HG03521 (cell line): ENCODE measurements at regions not wholly inside any gene's neighbourhood (a gene's known extent, or its start where the extent isn't known, plus 50 kb on each side); places are given as distances from the start of the nearest gene placed in this dataset.

Source experiments
- ATAC-seq: cut with Tn5 transposase; IDR thresholded peaks from one replicate; pipeline ENCODE4 v1.9.1; 2021; ENCODE audit warnings: mild to moderate bottlenecking, moderate library complexity; ENCODE audit not compliant: unreplicated experiment

DNA sequence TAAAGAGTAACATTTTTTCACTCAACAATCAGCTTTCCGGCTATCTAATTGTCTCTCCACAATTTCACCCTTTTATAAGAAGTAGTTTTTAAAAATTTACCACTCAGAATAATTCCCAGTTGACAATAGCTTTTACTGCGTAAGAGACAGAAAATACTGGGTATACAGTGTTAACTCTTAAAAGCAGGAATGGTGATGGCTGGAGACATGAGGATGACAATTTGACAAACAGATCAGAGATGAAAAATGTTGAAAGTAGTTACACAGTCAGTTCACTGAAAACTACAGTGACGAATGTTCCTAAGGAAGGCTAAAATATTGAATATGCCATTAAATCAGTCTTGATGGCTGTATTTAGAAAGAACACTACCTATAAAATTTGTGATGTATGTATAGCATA lies 1146.8 kb upstream of the B3GALT2 start:
- ATAC-seq = no peak

DNA sequence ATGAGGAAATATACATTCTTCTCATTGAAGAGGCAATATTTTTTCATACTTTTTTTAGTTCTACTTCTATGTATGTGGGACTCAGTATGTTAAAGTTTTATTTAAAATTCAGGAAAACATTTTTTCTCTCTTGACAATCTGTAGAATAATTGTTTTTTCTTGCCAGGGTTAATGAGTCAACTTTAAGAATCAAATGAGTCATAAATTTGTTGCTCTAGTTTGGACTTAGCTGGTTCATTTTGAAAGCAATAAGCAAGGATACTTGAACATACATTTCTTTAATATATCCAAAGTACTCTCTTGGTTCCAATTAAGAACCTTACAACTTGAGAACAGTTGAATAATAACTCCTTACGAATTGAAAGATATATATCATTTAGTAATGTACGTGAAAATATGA lies 1145.3 kb upstream of the B3GALT2 start:
- ATAC-seq = no peak

DNA sequence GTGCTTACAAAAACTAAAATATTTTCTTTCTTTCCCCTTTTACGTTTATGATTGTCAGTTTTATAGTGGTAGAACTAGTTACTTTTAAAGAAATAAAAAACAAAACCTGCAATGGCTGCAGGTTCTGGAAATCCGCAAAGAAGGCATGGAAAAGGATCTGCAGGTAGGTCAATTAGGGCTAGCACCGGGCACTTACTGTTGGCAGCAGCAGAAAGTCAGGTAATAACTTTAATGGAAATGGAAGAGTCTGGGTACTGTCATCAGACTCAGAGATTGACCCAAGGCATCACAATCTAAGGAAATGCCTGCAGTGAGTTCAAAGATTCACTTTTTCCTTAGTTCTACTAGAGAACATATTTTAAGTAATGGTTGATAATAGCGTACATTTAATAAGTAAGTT lies 1136.3 kb upstream of the B3GALT2 start:
- ATAC-seq = no peak

DNA sequence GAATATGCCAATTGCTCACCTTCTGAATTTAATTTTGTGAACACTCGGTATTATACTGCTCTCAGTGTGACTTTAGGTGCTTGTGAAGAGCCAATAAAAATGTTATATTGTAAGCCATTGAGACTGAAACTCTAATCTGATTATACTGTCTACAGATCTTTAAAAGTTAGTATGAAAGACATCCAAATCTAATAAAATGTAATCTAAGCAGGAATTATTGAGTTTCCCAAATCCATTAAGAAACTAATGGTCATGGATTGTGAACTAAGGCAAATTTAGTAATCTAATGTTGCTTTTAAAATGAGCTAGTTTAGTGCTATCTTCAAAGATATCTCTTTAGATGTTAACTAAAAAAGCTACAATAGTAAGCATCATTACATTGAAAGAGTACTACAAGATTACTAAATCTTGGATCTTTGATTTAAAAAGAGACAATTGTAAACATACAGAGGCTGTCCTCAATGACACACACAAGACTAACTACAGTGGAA lies 1132.4 kb upstream of the B3GALT2 start:
- ATAC-seq = no peak

DNA sequence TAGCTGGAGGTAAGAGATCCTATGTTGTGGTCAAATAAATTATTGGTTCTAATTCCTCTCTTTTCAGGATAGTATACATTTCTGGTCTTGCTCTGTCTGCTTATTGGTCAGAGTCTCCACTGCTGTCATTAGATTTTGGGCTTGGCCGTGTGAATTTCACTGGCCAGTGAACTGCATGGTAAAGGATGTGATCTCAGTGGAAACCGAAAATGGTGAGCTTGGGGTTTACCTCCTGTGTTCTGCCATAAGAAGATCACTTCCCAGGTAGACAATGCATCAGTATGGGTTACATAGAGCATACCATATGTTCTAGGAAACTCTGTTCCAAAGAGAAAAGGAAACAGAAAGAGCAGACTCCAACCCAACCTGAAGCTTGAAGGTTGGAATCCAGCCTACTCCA lies 1123.3 kb upstream of the B3GALT2 start:
- ATAC-seq = no peak

DNA sequence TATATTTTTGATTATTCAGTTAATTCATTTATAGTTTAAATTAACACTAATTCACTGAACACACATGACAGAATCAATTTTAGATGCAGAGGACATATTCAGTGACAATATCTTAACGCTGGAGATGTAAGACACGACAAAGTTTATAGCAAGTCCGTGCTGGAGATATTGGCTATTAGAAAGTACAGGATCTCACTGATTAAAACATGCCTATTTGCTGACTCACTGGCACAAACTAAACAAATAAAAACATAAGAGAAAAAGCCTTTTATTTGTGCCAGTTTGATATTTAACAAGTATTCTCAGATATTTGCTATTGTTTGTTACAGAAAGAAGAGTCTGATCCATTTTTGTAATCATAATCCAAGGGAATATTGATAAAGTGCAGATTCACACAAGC lies 1122.9 kb upstream of the B3GALT2 start:
- ATAC-seq = no peak

DNA sequence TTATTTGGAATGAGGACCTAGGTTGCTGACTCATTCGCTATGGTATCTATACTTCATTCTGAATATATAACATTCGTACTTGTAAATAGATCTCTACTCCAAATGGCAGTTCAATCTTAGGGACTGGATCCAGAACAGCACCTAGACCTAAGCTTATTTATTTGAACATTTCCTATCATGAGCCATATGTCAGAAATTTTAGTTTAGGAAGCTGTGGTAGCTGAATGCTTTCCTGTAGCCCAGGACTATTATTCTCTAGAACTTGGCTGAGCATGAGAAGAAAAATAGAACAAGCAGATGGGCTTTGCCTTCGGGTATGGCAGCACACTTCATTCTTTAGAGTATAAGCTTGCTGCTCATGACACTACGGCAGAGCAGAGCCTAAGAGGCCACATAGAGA lies 1114.4 kb upstream of the B3GALT2 start:
- no peak for ATAC-seq

DNA sequence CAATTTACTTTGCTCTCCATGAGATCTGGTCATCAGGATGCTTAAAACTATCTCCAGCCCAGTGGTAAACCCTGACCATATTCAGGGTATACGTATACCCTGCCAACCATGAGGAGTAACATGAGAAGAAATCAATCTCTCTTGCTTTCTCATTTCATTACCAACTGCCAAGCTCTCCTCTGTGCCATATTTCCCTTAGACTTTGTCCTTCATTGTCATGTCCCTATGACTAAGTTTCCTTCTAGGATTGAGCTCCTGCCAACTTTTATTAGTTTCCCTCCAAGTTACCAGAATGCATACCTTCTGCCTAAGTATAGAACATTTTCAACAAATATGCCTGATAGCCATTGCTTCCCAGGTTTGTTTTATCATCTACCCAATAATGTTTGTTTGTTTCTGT lies 1113.9 kb upstream of the B3GALT2 start:
- ATAC-seq = no peak

DNA sequence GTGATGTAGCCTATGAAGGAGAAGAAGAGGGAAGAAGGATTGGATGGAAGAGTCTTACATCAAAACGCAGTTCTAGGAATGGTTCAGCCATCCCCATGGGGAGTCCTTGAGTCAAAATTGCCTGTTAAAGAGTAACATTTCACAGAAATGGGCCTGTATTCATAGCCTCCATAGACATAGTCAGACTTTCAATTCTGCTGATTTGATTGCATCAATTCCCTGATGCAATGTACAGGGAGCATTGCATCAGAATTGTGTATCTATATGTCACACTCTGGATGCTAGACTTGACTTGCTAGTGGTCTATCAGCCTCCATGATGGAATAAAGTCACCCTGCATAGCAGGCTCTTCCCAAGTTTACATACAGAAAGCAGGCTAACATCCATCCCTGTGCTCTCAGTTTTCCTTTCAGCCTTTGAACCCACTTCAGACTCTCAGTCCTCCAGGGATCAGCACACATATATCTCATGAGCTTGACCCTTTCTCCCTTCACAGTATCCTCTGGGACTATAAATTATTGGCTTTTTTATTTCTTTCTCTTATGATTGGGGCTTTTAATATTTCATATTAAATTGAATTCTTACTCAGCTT lies 1111.7 kb upstream of the B3GALT2 start:
- ATAC-seq = no peak

DNA sequence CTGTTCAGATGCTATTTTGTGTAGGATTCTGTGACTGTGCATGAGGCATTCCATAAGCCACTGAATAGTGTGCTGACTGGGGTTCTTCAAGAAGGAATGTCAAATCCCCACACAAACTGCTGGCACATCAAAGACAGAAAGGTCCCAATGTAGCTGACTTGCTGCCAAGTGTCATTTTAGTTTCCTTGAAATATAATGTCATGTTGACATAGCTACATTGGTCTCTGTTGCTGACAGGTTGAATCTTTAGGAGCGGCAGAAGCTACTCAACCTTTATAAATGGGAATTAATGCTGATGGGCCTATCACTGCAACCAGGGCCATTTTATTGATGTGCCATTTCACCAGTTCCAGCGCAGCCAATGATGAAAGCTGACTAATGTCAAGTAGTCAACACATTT lies 1110.7 kb upstream of the B3GALT2 start:
- ATAC-seq = no peak

DNA sequence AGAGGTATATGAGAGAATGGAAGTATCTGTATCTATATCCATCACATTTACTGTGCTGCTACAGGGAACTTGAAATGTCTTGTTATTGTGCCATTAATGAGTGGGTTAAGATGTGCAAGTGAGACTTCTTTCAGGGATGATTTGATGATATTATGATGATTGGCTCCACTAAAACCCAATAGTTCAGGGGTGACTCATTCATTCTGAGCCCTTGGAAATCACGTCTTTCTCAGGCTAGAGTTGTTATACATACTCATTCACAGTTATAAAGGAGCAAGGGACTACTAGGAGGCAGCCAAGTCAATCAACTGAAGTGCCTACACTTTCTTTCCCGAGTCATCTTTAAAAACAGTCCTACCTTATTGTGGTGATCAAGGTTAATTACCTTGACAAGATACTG lies 1109.8 kb upstream of the B3GALT2 start:
- no peak for ATAC-seq

DNA sequence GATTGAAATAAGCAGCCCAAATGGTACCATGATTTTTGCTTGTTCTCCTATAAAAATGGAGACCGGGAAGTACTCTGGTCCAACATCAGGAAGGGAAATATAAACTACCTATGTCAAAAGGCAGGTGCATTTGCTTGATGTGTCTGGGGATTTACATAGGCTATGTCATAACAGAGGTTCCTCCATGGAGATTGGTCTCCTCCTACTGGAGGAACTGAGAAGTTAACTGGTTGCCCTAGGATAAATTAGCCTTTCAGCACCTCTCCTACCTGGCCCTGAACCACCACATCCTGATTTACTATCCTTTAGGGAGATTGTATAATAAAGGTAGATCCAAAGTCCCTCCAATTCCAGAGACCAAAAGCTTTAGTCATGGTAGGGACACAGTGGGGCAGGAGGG lies 1109.3 kb upstream of the B3GALT2 start:
- peak; percentile 89 for ATAC-seq

DNA sequence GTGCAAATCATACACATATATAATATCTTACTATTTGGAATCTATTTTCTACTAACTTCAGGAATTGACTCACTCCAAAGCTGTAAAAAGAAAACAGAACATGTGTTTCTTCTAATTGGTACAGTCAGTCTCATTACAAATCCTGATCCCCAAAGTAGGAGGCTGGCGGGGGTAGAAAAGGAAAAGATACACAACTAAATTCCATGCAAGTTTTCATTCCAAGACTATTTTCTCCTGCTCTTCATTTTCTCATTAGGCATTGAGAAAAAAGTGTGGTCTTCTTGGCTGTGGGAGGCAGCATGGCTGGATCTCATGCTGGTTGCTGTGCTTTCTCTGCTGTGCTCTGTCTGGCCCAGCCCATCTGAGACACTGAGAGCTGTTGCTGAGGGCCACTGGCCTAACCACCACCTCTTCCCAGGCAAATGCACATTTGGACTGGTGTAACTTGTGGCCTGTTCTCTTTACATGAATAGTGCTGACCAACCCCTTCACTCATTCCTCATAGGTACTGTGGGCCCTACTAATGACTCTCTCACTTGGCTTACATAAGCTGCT lies 1107.5 kb upstream of the B3GALT2 start:
- no peak for ATAC-seq

DNA sequence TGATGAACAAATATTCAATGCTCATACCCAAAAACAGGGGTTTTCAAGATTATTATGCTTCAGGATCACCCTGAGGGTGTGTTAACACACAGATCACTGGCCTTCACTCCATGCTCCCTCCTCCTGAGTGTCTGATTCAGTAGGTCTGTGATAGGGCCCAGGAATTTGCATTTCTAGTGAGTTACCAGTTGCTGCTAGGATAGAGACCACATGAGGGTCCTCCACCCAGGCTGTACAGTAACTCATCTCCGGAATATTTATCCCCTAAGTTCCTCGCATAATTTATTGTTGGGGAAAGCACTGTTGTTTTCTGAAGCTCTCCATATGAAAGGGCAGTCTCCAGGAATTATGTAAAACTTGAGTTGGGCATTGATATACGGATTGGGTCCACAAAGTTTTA lies 1106.6 kb upstream of the B3GALT2 start:
- no peak for ATAC-seq

DNA sequence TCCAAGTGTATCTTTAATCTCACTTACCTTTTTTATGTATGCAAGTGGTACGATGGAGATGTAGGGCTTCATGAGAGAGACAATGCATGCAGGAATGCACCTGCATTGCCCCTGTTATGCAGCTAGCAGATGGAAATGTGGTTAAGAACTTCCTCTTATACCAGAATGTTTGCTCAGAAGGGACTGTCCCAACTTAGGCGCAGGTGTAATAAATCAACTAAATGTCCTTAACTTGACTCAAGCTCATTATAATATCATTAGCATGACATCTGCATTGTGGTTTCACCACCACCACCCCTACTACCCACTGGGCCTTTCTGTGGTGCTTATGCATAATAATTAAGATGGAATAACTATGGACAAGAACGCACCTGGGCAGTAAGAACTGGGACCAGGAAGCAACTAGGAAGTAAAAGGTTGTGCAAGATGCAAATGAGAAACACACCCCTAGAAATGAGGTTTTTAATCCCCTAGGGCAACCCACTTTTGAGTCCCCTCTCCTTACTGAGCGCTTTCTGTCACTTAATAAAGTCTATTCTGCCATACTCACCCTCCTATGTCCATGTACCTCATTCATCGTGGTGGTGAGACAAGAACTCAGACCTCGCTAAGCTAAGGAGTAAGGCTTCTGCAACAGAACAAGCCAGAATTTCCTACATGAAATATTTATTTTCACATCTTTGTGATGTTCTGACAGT lies 1103.3 kb upstream of the B3GALT2 start:
- peak; percentile 94 for ATAC-seq

DNA sequence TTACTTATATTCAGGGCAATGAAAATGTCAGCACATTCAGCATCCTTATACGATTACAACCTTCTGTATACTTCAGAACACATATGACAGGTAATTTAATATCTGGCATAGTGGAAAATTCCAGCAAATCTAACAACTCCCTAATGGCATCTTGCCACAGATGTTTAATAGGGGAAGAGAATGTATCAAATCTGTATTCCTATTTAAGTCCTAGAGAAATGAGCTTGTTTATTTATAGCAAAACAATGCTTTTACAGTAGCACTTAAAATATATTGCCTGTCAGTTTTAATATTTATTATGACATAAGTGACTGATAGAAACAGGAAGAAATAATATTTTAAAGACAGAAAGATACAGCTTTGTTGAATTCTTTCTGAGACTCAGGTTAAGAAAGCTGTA lies 1101.8 kb upstream of the B3GALT2 start:
- no peak for ATAC-seq

DNA sequence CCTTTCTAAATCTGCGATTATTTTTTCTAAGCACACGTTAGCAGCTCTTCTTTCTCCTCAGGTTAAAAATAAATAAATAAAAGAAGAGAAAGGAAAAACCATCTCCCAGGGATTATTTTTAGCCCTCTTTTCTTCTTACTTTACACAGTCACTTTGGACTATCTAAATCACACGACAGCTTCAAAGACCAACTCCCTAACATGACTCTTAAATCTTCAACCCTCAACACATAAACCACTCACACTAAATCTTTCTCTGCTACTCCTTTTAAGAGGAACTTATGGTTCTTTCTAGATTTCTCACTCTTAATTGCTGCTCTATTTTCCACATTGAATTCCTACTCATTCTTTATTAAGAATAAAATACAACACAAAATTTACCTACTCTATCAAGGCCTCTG lies 1095.0 kb upstream of the B3GALT2 start:
- ATAC-seq = no peak

DNA sequence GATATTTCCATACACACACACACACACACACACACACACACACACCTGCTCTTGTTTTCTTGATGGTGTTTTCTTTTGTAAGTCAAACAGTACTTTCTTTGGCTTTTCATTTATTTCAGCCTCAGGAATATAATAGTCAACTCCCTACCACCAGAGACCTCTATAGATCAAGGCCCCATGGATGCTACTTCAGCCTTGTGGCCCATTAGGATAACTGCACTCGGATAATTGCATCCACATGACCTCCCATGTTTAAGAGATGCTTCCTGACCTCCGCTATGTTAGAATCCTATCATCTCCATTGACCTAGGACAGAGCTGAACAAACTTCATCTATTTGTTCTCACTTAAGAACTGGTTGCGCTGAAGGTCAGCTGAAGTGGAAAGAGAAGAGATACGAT lies 1094.0 kb upstream of the B3GALT2 start:
- no peak for ATAC-seq

DNA sequence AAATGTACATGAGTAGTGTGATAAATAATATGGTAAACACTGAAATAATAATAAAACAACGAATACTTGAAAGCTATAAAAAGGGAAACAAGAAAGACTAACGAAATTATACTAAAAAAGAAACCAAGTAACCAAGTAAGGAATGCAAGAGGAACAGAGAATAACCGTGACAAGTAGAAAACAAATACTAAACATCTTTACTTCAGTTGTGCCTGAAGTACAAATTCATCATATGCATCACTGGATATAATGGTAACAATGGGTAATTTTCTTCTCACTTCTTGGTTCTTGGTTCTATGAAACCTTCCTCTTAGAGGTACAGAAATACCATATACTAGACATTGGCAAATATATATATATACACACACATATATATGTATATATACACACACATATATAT lies 1093.6 kb upstream of the B3GALT2 start:
- ATAC-seq = peak; percentile 76

DNA sequence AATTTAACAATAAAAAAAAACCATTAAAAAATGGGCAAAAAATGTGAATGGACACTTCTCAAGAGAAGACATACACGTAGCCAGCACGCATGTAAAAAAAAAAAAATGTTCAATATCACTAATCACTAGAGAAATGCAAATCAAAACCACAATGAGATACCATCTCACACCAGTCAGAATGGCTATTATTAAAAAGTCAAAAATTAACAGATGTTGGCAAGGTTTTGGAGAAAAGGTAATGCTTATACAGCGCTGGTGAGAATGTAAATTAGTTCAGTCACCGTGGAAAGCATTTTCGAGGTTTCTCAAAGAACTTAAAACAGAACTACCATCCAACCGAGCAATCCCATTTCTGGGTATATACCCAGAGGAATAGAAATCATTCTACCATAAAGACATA lies 1091.5 kb upstream of the B3GALT2 start:
- no peak for ATAC-seq

DNA sequence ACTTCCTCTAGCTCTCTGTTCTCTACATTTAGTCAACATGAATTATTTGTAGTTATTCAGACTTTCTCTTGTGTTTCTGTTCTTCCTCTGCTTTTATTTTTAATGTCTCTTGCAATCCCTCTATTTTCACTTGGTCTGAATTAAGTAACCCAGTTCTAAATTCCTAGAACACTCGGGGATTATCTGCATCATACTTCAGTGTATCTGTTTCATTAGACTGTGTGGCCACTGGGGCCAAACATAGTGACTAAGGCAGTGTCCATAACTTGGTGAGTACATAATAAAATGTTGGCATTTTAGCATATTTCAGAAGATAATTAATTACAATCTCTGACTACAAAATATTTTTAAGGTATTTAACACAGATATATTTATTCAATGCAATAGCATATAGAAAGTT lies 1087.2 kb upstream of the B3GALT2 start:
- ATAC-seq = no peak

DNA sequence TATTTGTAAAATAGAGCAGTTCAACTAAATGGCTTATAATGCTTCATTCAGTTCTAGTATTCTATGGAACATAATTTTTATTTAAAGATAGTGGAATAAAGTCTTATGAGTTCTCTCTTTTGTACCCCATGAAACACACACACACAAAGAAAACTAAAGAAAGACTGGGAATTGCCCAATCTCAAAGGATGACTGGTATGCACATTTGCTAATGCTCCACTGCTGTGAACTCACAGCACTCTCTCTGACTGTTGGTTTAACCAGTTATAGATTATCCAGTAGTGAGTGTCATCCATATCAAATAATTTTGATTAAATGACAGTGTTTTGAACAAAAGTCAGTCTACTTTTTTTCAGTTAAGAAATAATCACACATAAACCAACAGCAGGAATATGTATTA lies 1082.4 kb upstream of the B3GALT2 start:
- ATAC-seq = no peak

DNA sequence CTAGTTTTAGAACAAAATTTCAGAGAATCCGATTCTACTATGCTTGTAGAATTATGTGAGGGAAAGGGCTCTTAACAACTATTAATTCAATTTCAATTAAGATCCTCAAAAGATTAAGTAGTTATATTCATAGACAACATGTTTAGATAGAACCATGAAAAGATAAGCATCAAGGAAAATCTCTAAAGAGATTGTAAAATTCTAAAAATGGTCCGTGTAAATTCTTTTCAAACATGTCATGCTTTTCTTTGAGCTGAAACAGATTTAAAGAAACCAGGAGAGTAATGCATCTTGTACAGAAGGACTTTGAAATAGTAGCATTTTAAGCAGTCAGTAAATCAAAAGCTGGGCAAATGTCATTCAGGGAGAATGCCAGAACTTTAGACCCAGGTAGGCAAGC lies 1080.6 kb upstream of the B3GALT2 start:
- ATAC-seq = no peak
